ENCODE measurements at regions not wholly inside any gene's neighbourhood (a gene's known extent, or its start where the extent isn't known, plus 50 kb on each side); places are given as distances from the start of the nearest gene placed in this dataset.
"Not testable (repeated sequence)": the region's sequence is repeated elsewhere in the genome, so short reads cannot be mapped to it uniquely, and the experiment has no call there.

GRCh38 chr4:30103455-30103854 lies 616.7 kb upstream of the PCDH7 start:
- H3K27me3 ChIP-seq: no peaks in the 10 kb centered on the region
- no peaks in the 10 kb centered on the region for H3K4me1 ChIP-seq
- no peak for TF ChIP-seq POLR2A (IDR thresholded peaks at IDR 0.05)
- TF ChIP-seq, protein P1, sequence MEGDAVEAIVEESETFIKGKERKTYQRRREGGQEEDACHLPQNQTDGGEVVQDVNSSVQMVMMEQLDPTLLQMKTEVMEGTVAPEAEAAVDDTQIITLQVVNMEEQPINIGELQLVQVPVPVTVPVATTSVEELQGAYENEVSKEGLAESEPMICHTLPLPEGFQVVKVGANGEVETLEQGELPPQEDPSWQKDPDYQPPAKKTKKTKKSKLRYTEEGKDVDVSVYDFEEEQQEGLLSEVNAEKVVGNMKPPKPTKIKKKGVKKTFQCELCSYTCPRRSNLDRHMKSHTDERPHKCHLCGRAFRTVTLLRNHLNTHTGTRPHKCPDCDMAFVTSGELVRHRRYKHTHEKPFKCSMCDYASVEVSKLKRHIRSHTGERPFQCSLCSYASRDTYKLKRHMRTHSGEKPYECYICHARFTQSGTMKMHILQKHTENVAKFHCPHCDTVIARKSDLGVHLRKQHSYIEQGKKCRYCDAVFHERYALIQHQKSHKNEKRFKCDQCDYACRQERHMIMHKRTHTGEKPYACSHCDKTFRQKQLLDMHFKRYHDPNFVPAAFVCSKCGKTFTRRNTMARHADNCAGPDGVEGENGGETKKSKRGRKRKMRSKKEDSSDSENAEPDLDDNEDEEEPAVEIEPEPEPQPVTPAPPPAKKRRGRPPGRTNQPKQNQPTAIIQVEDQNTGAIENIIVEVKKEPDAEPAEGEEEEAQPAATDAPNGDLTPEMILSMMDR (IDR thresholded peaks at IDR 0.05): no peak
- no peak for TF ChIP-seq EP300 (IDR thresholded peaks at IDR 0.05)
- DNase-seq (ENCODE audit: low spot score in 2 of 2): no peak
- no peaks in the 10 kb centered on the region for H3K9me3 ChIP-seq
- no peak overlapping the region for H3K27ac ChIP-seq
- H3K4me3 ChIP-seq: no peak overlapping the region
- no peaks in the 10 kb centered on the region for H3K36me3 ChIP-seq

GRCh38 chr4:30116401-30116800 lies 603.8 kb upstream of the PCDH7 start:
- H3K4me3 ChIP-seq: no peak overlapping the region
- H3K9me3 ChIP-seq: no peaks in the 10 kb centered on the region
- WGBS, 2 donors: 58 to 67% methylated on average over 4 of the region's 4 CpGs
- H3K27me3 ChIP-seq: no peaks in the 10 kb centered on the region
- no peak overlapping the region for H3K27ac ChIP-seq
- no peaks in the 10 kb centered on the region for H3K4me1 ChIP-seq
- no peak for DNase-seq (ENCODE audit: low spot score in 2 of 2)
- H3K36me3 ChIP-seq: no peaks in the 10 kb centered on the region
- TF ChIP-seq EP300 (IDR thresholded peaks at IDR 0.05) (no peak), POLR2A (IDR thresholded peaks at IDR 0.05) (no peak)
- TF ChIP-seq, protein P1 (IDR thresholded peaks at IDR 0.05): no peak

- H3K4me1 ChIP-seq: no peaks in the 10 kb centered on the region
- H3K36me3 ChIP-seq: no peaks in the 10 kb centered on the region
- no peaks in the 10 kb centered on the region for H3K27me3 ChIP-seq
- WGBS, 2 donors: 82 to 86% methylated on average over 3 of the region's 3 CpGs
- TF ChIP-seq POLR2A (IDR thresholded peaks at IDR 0.05) (no peak), EP300 (IDR thresholded peaks at IDR 0.05) (no peak)
- TF ChIP-seq, protein P1 (IDR thresholded peaks at IDR 0.05): no peak
- no peak overlapping the region for H3K27ac ChIP-seq
- DNase-seq (ENCODE audit: low spot score in 2 of 2): no peak
- no peak overlapping the region for H3K4me3 ChIP-seq
- H3K9me3 ChIP-seq: no peaks in the 10 kb centered on the region
Measured at GRCh38 chr4:30117433-30117832, 602.7 kb upstream of the PCDH7 start.

DNA sequence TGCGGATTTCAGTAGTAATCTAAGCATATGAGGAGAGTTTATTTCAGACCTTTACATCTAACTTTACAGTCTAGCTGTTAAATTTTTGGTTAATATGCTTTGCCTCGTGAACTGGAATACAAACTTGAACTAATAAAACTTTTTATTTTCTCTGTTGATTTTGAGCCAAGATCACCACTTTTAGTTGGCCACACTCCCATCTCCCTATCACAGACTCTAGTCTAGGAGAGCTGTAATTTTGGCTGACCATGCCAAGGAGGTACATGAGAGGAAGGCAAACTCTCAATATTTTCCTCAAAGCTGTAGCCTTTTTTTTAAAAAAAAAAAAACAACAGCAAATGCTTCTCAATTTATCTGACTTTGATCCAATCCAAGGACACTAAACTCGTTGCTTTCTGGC lies 597.5 kb upstream of the PCDH7 start:
- no peak for DNase-seq (ENCODE audit: low spot score in 2 of 2)
- 44% methylated on average over 3 of the region's 3 CpGs for WGBS, 2 donors
- Histone ChIP-seq H3K27ac (no peak overlapping the region), H3K36me3 (no peaks in the 10 kb centered on the region), H3K4me3 (no peak overlapping the region), H3K4me1 (no peaks in the 10 kb centered on the region), H3K9me3 (no peaks in the 10 kb centered on the region), H3K27me3 (no peaks in the 10 kb centered on the region)
- no peak for TF ChIP-seq POLR2A (IDR thresholded peaks at IDR 0.05)
- TF ChIP-seq EP300 (IDR thresholded peaks at IDR 0.05): no peak
- TF ChIP-seq, protein P1 (IDR thresholded peaks at IDR 0.05): no peak

- not testable (repeated sequence) for H3K4me1 ChIP-seq; H3K9me3 ChIP-seq; H3K27me3 ChIP-seq; H3K36me3 ChIP-seq; H3K27ac ChIP-seq; H3K4me3 ChIP-seq; DNase-seq (ENCODE audit: low spot score in 2 of 2)
- WGBS, 2 donors: 79 to 84% methylated on average over 2 of the region's 2 CpGs
Measured at GRCh38 chr4:30124621-30125020, 595.5 kb upstream of the PCDH7 start.

- H3K27me3 ChIP-seq: no peaks in the 10 kb centered on the region
- DNase-seq (ENCODE audit: low spot score in 2 of 2): no peak
- H3K4me3 ChIP-seq: no peak overlapping the region
- H3K9me3 ChIP-seq: no peaks in the 10 kb centered on the region
- TF ChIP-seq, protein P1 (IDR thresholded peaks at IDR 0.05): no peak
- TF ChIP-seq EP300 (IDR thresholded peaks at IDR 0.05) (no peak), POLR2A (IDR thresholded peaks at IDR 0.05) (no peak)
- no peaks in the 10 kb centered on the region for H3K36me3 ChIP-seq
- H3K4me1 ChIP-seq: no peaks in the 10 kb centered on the region
- H3K27ac ChIP-seq: no peak overlapping the region
- 63 to 76% methylated on average over 1 of the region's 1 CpG for WGBS, 2 donors
Measured at GRCh38 chr4:30125868-30126267, 594.3 kb upstream of the PCDH7 start.

All from tibial nerve (tissue), 4 donors.